GM18519 (cell line): ENCODE measurements at regions not wholly inside any gene's neighbourhood (a gene's known extent, or its start where the extent isn't known, plus 50 kb on each side); places are given as distances from the start of the nearest gene placed in this dataset.

Experiments
- ATAC-seq: cut with Tn5 transposase; IDR thresholded peaks from one replicate; pipeline ENCODE4 v1.9.1; 2021; ENCODE audit warnings: mild to moderate bottlenecking, moderate library complexity; ENCODE audit not compliant: unreplicated experiment, low FRiP score

DNA sequence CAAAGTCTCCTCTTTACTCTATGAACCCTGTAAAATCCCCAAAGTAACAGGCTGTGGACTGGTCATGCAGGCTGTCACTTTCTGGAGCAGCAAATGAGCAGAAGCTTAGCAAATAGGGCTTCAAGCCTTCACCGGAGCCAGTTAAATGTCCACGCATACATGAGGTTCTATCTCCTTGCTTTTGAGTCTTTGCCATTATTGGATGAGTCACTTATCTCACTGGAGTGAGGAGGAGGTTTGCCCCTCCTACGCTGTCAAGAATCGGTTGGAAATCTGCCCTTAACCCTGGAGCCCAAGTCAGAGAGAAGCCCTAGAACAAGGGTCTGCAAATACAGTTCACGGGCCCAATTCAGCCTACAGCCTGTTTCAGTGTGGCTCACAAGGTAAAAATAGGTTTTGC lies 126.1 kb upstream of the CTNNB1 start:
- no peak for ATAC-seq

- ATAC-seq: no peak
Measured at GRCh38 chr3:41075975-41076374, 123.3 kb upstream of the CTNNB1 start.

DNA sequence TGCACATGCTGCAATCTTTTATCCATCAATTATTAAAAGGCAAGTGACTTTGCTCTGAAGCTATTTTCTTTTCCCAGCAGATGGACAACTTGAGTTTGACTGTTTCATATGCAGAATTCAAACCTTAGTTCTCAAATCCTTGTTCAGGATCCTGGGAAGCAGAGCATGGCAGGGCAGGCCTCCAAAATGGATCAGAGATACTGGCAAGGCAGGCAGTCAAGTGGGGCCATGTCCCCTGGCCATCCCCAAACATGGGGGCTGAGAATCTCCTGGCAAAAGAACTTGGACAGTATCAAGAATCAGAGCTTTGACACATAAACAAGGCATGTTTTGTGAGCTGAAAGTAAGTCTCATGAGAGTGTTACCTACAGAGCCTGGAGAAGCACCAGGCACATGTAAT lies 122.9 kb upstream of the CTNNB1 start:
- no peak for ATAC-seq

- no peak for ATAC-seq
Measured at GRCh38 chr3:41080141-41080540, 119.2 kb upstream of the CTNNB1 start.

GRCh38 chr3:41088882-41089281 lies 110.4 kb upstream of the CTNNB1 start:
- ATAC-seq: no peak

GRCh38 chr3:41089566-41089965 lies 109.7 kb upstream of the CTNNB1 start:
- ATAC-seq: no peak

DNA sequence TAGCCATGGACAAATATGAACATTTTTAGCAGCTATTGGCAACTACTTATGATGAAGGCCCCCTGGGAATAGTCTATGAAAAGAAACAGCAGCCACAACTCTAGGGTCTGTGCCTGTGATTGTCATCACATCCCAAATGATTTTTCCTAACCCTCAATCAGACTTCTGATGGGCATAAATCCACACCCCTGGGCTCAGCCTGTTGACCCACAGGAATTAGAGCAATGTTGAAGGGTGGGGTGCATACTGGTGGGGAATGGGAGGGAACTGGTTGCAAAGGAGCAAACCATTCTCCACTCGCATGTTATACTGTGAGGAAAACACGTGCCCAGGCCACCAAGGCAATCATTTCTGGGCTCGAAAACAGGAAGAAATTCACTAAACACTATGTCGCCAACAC lies 106.5 kb upstream of the CTNNB1 start:
- ATAC-seq: no peak

DNA sequence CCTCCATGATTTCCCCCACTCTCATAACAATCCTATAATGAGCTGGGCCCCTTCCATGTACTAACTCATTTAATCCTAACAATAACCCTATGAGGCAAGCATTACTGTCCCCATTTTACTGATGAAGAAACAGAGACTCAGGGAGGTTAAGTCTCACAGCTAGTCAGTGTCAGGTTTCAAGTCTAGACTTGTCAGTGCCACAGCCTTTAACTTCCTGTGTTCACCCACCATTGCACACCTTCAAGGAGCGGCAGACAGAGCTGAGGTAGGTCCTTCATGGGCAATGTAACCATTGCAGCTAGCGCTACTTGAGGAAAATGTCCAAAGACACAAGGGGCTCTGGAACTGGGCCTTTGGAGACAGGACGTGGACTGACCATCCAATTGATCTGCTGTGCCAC lies 105.8 kb upstream of the CTNNB1 start:
- ATAC-seq: no peak

DNA sequence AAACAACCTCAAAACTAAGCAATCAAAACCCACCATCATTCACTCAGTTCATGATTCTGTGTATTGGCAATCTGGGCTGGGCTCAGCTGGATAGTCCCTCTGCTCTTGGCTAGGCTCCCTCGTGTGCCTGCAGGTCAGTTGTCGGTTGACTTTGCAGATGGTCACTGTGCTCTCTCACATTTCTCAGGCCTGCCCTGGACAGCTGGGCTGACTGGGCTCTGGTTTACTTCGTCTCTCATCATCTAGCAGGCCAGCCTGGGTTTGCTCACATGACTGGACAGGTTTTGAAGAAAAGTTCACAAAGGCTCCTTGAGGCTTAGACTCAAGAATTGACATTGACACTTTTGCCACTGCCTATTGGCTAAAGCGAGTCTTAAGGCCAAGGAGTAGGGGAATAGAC lies 105.0 kb upstream of the CTNNB1 start:
- no peak for ATAC-seq

DNA sequence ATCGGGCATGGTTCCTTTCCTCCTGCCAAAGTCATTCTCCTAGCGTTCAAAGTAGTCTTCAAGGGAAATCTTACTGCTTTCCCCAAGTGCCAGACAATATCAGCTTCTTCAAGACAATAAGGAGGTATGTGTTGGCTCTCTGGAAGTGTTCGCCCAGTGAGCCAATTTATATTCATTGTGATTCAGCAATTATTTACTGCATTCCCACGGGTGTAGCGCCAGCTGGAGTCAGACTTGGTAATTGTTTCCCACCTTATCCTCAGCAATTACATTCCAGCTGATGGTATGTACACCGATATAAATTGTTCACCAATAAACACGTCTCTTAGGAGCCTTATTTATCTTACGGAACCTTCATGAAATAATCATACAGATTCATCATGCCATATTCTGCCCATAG lies 103.6 kb upstream of the CTNNB1 start:
- ATAC-seq: no peak

GRCh38 chr3:41097896-41098496 lies 101.3 kb upstream of the CTNNB1 start:
- no peak for ATAC-seq

DNA sequence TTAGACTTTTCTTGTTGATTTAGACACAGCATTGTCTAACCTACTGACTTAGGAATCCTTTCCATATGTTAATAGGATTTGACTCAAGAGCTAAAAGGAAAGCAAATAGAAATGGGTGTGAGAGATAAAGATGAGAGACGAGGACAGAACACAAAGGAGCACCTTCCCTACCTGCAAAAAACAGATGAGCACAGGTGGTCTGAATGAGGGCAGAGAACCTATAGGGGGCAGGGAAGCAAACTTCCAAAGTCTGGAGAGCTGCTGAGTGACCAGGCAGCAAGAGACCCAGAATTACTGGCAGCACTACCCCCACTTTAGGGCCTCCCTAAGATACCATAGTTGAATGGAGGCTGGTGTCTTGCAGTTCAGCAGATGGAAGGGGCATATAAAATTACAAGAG lies 98.1 kb upstream of the CTNNB1 start:
- ATAC-seq: no peak

- no peak for ATAC-seq
Measured at GRCh38 chr3:41102053-41102556, 97.2 kb upstream of the CTNNB1 start.

DNA sequence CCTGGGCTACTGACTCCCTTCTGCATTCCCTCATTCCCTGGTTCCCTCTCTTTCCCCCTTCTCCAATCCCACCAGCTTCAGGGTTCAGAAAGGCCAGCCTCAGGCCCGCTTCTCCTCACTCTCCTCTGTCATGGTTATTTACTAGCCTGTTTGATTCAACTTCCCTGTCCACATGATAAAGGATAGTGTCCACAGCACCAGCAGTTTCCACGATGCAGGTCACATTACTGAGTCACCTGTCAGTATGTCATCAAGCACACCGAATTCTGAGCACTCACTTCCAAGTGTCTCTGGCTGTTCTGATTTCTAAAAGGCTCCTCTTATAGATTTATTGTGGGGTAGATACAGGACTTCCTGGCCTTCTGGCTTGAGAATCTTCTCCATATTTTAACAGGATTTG lies 96.6 kb upstream of the CTNNB1 start:
- ATAC-seq: no peak

DNA sequence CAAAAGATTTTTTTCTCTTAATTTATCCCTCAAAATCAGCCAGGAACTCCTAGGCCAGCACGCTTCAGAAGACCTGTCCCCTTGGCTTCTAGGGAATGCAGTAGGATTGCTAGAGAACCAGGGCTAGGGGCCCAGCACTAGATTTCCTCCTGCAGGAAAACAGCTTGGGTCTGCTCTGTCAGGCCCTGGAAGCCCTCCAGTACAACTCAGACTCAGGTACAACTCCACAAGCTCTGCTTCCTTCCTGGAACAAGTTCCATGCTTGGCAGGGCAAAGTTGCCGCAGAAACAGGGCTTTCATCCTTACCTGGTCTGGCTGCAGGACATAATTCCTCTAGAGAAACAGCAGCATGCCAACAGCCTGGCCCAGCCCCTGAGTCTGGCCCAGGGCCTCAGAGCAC lies 96.1 kb upstream of the CTNNB1 start:
- no peak for ATAC-seq

GRCh38 chr3:41104147-41104546 lies 95.2 kb upstream of the CTNNB1 start:
- ATAC-seq: no peak

GRCh38 chr3:41106691-41107090 lies 92.6 kb upstream of the CTNNB1 start:
- no peak for ATAC-seq

- ATAC-seq: no peak
Measured at GRCh38 chr3:41111011-41111410, 88.3 kb upstream of the CTNNB1 start.

DNA sequence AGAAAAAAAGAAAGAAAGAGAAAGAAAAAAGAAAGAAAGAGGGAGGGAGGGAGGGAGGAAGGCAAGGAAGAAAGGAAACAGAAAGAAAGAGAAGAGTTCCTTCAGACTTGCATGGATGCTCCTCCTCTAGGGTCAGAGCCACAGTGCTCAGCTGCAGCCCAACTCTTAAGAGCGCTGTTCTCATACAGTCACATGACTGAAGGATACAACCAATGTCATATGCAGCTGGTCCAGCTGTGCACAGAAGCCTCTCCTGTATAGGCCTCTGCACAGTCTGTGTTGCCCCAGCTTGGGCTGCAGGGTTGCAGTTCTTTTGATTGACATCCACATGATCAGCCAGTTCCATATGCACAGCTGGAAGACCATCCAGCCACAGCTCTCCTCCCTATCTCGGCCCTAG lies 86.8 kb upstream of the CTNNB1 start:
- no peak for ATAC-seq

GRCh38 chr3:41115069-41115468 lies 84.2 kb upstream of the CTNNB1 start:
- no peak for ATAC-seq

DNA sequence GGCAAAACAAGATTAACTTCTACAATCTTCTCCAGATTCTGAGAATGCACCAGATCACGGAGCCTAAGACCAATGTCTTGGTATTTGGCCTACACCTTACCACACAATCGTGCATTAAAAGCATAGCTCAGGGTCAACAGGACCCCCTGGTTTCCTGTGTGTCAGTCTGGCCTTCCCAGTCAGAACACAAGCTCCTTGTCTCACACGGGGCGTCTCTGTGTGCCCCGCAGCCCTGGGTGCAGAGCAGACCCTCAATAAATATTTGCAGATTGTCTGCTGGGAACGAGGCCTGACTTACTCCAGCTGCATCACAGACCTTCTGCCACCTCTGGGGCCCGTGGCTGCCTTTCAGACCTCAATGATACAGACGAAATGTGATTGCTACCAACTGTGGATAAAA lies 82.5 kb upstream of the CTNNB1 start:
- no peak for ATAC-seq

GRCh38 chr3:41117398-41117870 lies 81.9 kb upstream of the CTNNB1 start:
- ATAC-seq: peak; percentile 88
